HepG2 (cell line): ENCODE measurements at regions not wholly inside any gene's neighbourhood (a gene's known extent, or its start where the extent isn't known, plus 50 kb on each side); places are given as distances from the start of the nearest gene placed in this dataset.

Experiments
- FOXA1 ChIP-seq, 2 experiments: fragments of 450-650 bp in 1 of 2; sonication (generic) in 1 of 2; formaldehyde crosslinking in 1 of 2; IDR thresholded peaks; 2 replicates each; pipeline versions ENCODE4 v1.4.0 to v1.6.1; 2016 to 2020; ENCODE audit warnings: missing genetic modification reagents in 1 of 2
- FOXA3 ChIP-seq: IDR thresholded peaks from 2 replicates; pipeline ENCODE4 v1.6.1; 2016; ENCODE audit warnings: missing genetic modification reagents, missing compliant biosample characterization
- HNF1A ChIP-seq, 2 experiments: sonication (generic) in 1 of 2; formaldehyde crosslinking in 1 of 2; IDR thresholded peaks; 2 replicates each; pipeline versions ENCODE4 v1.4.0 to v1.6.1; 2016 to 2020; ENCODE audit warnings: borderline replicate concordance in 1 of 2, low read depth in 1 of 2, mild to moderate bottlenecking in 1 of 2, missing genetic modification reagents in 1 of 2
- MBD4 ChIP-seq: IDR thresholded peaks from 2 replicates; pipeline ENCODE4 v1.6.1; 2012; ENCODE audit warnings: low read length, inconsistent platforms, borderline replicate concordance
- NFYB ChIP-seq: sonication (generic); formaldehyde crosslinking; IDR thresholded peaks from 2 replicates; pipeline ENCODE4 v1.4.0; 2020; ENCODE audit warnings: missing genetic modification reagents
- NR3C1 ChIP-seq: sonication (generic); formaldehyde crosslinking; IDR thresholded peaks from 2 replicates; pipeline ENCODE4 v1.4.0; 2020; ENCODE audit warnings: missing genetic modification reagents
- PPARG ChIP-seq: conservative IDR thresholded peaks from 2 replicates; pipeline ENCODE4 v1.6.1; 2016; ENCODE audit warnings: missing biosample characterization, missing genetic modification reagents
- SATB2 ChIP-seq: sonication (generic); formaldehyde crosslinking; IDR thresholded peaks from 2 replicates; pipeline ENCODE4 v1.5.0; 2020; ENCODE audit warnings: missing genetic modification reagents
- ZFP36L2 ChIP-seq: sonication (generic); formaldehyde crosslinking; IDR thresholded peaks from 2 replicates; pipeline ENCODE4 v1.4.0; 2020; ENCODE audit warnings: missing genetic modification reagents
- ZNF446 ChIP-seq: sonication (generic); formaldehyde crosslinking; IDR thresholded peaks from 2 replicates; pipeline ENCODE4 v1.5.0; 2020; ENCODE audit warnings: mild to moderate bottlenecking, missing genetic modification reagents
- ZNF496 ChIP-seq: sonication (generic); formaldehyde crosslinking; IDR thresholded peaks from 2 replicates; pipeline ENCODE4 v1.8.1; 2023; ENCODE audit warnings: mild to moderate bottlenecking, moderate library complexity, missing genetic modification reagents; ENCODE audit not compliant: insufficient replicate concordance
- ZNF740 ChIP-seq: sonication (generic); formaldehyde crosslinking; IDR thresholded peaks from 2 replicates; pipeline ENCODE4 v1.4.0; 2020; ENCODE audit warnings: missing genetic modification reagents
- ZNF780A ChIP-seq: sonication (generic); formaldehyde crosslinking; IDR thresholded peaks from 2 replicates; pipeline ENCODE4 v1.8.0; 2022; ENCODE audit warnings: mild to moderate bottlenecking, missing genetic modification reagents, moderate library complexity
- ZNF792 ChIP-seq: IDR thresholded peaks from 2 replicates; pipeline ENCODE4 v1.6.1; 2016
- TF ChIP-seq, protein P1 (sequence below): sonication (generic); formaldehyde crosslinking; IDR thresholded peaks from one replicate; pipeline ENCODE4 v1.5.1; 2020; ENCODE audit warnings: mild to moderate bottlenecking, missing genetic modification reagents; ENCODE audit errors: not compliant biosample characterization
- TF ChIP-seq, protein P2 (sequence below): sonication (generic); formaldehyde crosslinking; IDR thresholded peaks from 2 replicates; pipeline ENCODE4 v1.8.1; 2023; ENCODE audit warnings: mild to moderate bottlenecking, missing genetic modification reagents

DNA sequence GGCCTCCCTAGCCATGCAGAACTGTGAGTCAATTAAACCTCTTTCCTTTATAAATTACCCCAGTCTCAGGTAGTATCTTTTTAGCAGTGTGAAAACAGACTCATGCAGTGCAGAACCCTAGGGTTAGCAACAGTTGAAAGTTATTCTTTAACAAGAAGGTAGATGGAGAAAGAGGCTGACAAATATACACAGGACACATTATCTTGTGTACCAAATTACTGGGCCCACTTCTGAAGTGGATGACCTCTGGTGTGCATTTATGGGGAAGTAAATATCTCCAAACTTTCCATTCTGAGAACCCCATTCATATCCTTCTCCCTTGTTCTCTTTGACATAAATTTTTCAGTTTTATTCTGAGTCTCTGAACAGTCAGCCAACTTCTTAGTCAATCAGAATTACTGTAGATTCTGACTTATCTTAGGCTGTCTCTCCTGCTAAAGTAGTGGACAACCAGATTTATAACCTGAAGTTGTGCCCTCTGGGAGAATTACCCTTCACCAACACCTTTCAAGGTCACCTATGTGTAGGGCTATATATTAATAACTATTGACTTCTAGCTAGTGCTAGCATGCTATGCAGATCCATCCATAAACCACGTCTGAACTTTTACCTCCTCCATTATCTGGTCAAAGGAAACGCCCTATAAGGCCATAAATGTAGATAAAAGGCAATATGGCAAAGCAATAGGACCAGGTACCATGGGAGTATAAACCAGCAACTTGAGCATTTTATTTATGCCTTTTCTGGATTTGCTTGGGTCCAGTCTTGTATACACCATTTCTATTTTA, 72.5 kb upstream of the TAB3 start (continued):
- TF ChIP-seq HNF1A (IDR thresholded peaks at IDR 0.05; ENCODE audit: low read depth) (peak; percentile 57), HNF1A (CRISPR knock-in tag; IDR thresholded peaks at IDR 0.05; ENCODE audit: borderline replicate concordance) (peak; percentile 72; the same call in 1 of the 2 replicates), ZFP36L2 (no peak), SATB2 (CRISPR knock-in tag) (no peak), FOXA3 (CRISPR knock-in tag) (peak; percentile 56), MBD4 (no peak), ZNF496 (CRISPR knock-in tag) (no peak), NFYB (CRISPR knock-in tag) (no peak), ZNF740 (no peak), PPARG (CRISPR knock-in tag) (0 out of 2 replicates have a peak, but pooled peaks have one; percentile 35), ZNF780A (no peak), ZNF792 (no peak), NR3C1 (CRISPR knock-in tag) (no peak), ZNF446 (CRISPR knock-in tag) (no peak), FOXA1 (IDR thresholded peaks at IDR 0.05) (no peak), FOXA1 (CRISPR knock-in tag; IDR thresholded peaks at IDR 0.05) (no peak)
- TF ChIP-seq, protein P1, sequence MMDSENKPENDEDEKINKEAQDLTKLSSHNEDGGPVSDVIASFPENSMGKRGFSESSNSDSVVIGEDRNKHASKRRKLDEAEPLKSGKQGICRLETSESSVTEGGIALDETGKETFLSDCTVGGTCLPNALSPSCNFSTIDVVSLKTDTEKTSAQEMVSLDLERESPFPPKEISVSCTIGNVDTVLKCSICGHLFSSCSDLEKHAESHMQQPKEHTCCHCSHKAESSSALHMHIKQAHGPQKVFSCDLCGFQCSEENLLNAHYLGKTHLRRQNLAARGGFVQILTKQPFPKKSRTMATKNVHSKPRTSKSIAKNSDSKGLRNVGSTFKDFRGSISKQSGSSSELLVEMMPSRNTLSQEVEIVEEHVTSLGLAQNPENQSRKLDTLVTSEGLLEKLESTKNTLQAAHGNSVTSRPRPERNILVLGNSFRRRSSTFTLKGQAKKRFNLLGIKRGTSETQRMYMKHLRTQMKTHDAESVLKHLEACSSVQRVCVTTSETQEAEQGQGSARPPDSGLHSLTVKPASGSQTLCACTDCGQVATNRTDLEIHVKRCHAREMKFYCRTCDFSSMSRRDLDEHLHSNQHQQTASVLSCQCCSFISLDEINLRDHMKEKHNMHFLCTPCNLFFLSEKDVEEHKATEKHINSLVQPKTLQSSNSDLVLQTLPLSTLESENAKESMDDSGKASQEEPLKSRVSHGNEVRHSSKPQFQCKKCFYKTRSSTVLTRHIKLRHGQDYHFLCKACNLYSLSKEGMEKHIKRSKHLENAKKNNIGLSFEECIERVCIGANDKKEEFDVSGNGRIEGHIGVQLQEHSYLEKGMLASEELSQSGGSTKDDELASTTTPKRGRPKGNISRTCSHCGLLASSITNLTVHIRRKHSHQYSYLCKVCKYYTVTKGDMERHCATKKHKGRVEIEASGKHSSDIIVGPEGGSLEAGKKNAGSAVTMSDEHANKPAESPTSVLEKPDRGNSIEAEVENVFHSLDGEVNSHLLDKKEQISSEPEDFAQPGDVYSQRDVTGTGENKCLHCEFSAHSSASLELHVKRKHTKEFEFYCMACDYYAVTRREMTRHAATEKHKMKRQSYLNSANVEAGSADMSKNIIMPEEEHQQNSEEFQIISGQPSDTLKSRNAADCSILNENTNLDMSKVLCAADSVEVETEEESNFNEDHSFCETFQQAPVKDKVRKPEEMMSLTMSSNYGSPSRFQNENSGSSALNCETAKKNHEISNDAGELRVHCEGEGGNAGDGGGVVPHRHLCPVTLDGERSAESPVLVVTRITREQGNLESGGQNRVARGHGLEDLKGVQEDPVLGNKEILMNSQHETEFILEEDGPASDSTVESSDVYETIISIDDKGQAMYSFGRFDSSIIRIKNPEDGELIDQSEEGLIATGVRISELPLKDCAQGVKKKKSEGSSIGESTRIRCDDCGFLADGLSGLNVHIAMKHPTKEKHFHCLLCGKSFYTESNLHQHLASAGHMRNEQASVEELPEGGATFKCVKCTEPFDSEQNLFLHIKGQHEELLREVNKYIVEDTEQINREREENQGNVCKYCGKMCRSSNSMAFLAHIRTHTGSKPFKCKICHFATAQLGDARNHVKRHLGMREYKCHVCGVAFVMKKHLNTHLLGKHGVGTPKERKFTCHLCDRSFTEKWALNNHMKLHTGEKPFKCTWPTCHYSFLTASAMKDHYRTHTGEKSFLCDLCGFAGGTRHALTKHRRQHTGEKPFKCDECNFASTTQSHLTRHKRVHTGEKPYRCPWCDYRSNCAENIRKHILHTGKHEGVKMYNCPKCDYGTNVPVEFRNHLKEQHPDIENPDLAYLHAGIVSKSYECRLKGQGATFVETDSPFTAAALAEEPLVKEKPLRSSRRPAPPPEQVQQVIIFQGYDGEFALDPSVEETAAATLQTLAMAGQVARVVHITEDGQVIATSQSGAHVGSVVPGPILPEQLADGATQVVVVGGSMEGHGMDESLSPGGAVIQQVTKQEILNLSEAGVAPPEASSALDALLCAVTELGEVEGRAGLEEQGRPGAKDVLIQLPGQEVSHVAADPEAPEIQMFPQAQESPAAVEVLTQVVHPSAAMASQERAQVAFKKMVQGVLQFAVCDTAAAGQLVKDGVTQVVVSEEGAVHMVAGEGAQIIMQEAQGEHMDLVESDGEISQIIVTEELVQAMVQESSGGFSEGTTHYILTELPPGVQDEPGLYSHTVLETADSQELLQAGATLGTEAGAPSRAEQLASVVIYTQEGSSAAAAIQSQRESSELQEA (CRISPR knock-in tag): no peak
- TF ChIP-seq, protein P2, sequence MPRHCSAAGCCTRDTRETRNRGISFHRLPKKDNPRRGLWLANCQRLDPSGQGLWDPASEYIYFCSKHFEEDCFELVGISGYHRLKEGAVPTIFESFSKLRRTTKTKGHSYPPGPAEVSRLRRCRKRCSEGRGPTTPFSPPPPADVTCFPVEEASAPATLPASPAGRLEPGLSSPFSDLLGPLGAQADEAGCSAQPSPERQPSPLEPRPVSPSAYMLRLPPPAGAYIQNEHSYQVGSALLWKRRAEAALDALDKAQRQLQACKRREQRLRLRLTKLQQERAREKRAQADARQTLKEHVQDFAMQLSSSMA (CRISPR knock-in tag): no peak
